K562 (cell line): ENCODE measurements at regions not wholly inside any gene's neighbourhood (a gene's known extent, or its start where the extent isn't known, plus 50 kb on each side); places are given as distances from the start of the nearest gene placed in this dataset.

ENCODE experiments used
- ATAC-seq: fragments of 200-7000 bp; cut with Tn5 transposase; 3 replicates; pipeline ENCODE4 v1.9.1; 2020; ENCODE audit warnings: moderate library complexity
- BruUV-seq: library from RNA; stranded (reverse); fragments of 400-500 nt; replicated peaks from 2 replicates; lab custom pipeline; 2021; lab: Mats Ljungman, UMichigan
- CTCF ChIA-PET: fragments of 300-600 bp; formaldehyde crosslinking; extraction: SDS; loops from one replicate; lab custom pipeline; 2021; ENCODE audit warnings: low intra/inter-chr PET ratio; lab: Yijun Ruan, JAX
- POLR2A ChIA-PET: fragments of 300-600, 350-650 bp; sonication (Branson Sonifier 250); formaldehyde crosslinking; extraction: SDS; loops from one replicate; lab custom pipeline; 2021; ENCODE audit warnings: antibody characterized with exemption, inconsistent platforms; lab: Yijun Ruan, JAX
- DNase-seq, 4 experiments: peaks; one replicate each; pipeline versions ENCODE4 v3.0.0 to v3.0.0-alpha.2; 2011 to 2018; ENCODE audit warnings: low spot score in 3 of 4, mixed read lengths in 3 of 4; ENCODE audit errors: extremely low read depth in 1 of 4
- FAIRE-seq: peaks from 2 replicates; lab custom pipeline; 2011; peaks lifted over from hg19 to GRCh38; lab: Jason Lieb, UNC
- H2AFZ ChIP-seq: 2 replicates; pipeline ENCODE4 v1.6.0; 2011; ENCODE audit warnings: low read depth, low read length, control low read depth, inconsistent platforms
- H3K27ac ChIP-seq: fragments of 200-600 bp; 3 replicates; pipeline ENCODE4 v1.8.0; 2011; ENCODE audit warnings: low read depth, mild to moderate bottlenecking, control low read depth, inconsistent platforms, low read length, moderate library complexity, mixed read lengths; ENCODE audit errors: extremely low read depth
- H3K27me3 ChIP-seq, 2 experiments: fragments of 300-600 bp in 1 of 2; 2 replicates in 1 of 2; 3 replicates in 1 of 2; pipeline versions ENCODE4 v1.6.0 to v1.8.0; 2011; ENCODE audit warnings: inconsistent platforms in 2 of 2, low read length in 2 of 2, mild to moderate bottlenecking in 1 of 2, mixed read lengths in 1 of 2, moderate library complexity in 1 of 2; ENCODE audit not compliant: control insufficient read depth in 2 of 2, insufficient read depth in 2 of 2
- H3K36me3 ChIP-seq: fragments of 300-600 bp; 3 replicates; pipeline ENCODE4 v1.8.0; 2011; ENCODE audit warnings: mild to moderate bottlenecking, low read length, inconsistent platforms; ENCODE audit not compliant: control insufficient read depth, insufficient read depth
- H3K4me1 ChIP-seq, 2 experiments: fragments of 200-600 bp in 1 of 2; replicated peaks in 1 of 2; 2 replicates in 1 of 2; 3 replicates in 1 of 2; pipeline versions ENCODE4 v1.5.1 to v1.8.0; 2011; ENCODE audit warnings: inconsistent platforms in 2 of 2, low read length in 2 of 2, mild to moderate bottlenecking in 1 of 2, mixed read lengths in 1 of 2, moderate library complexity in 1 of 2; ENCODE audit not compliant: control insufficient read depth in 2 of 2, insufficient read depth in 2 of 2
- H3K4me2 ChIP-seq: 2 replicates; pipeline ENCODE4 v1.6.1; 2011; ENCODE audit warnings: low read length, control low read depth, inconsistent platforms, mixed read lengths; ENCODE audit not compliant: insufficient read depth
- H3K4me3 ChIP-seq: fragments of 200-600 bp; sonication (generic), shearing (Covaris generic); 2 replicates; pipeline ENCODE4 v1.5.1; 2016; ENCODE audit warnings: control low read depth, inconsistent platforms
- H3K79me2 ChIP-seq: fragments of 200-600 bp; 3 replicates; pipeline ENCODE4 v1.8.0; 2011; ENCODE audit warnings: low read length, inconsistent platforms; ENCODE audit not compliant: control insufficient read depth, insufficient read depth
- H3K9ac ChIP-seq, 2 experiments: 2 replicates each; pipeline versions ENCODE4 v1.6.0 to v1.6.1; 2011; ENCODE audit warnings: low read depth in 2 of 2, low read length in 2 of 2, control low read depth in 1 of 2, inconsistent platforms in 1 of 2, mild to moderate bottlenecking in 1 of 2, mixed read lengths in 1 of 2; ENCODE audit not compliant: insufficient read depth in 1 of 2
- H3K9me1 ChIP-seq: one replicate; pipeline ENCODE4 v1.6.0; 2011; ENCODE audit warnings: inconsistent platforms, mild to moderate bottlenecking, low read length, moderate library complexity; ENCODE audit not compliant: control insufficient read depth, insufficient read depth
- H3K9me3 ChIP-seq: replicated peaks from 2 replicates; pipeline ENCODE4 v1.5.1; 2011; ENCODE audit warnings: low read depth, low read length, inconsistent platforms; ENCODE audit not compliant: control insufficient read depth, insufficient read depth
- H4K20me1 ChIP-seq: replicated peaks from 2 replicates; pipeline ENCODE4 v1.6.1; 2011; ENCODE audit warnings: low read length, inconsistent platforms, mixed read lengths; ENCODE audit not compliant: control insufficient read depth, insufficient read depth
- DDX20 ChIP-seq: fragments of 450-650 bp; IDR thresholded peaks from 2 replicates; pipeline ENCODE4 v1.6.1; 2016; ENCODE audit warnings: missing genetic modification characterization, low read depth, mild to moderate bottlenecking, missing compliant biosample characterization, moderate library complexity
- EZH2 ChIP-seq: IDR thresholded peaks from 2 replicates; pipeline ENCODE4 v1.6.1; 2012; ENCODE audit warnings: low read depth, mild to moderate bottlenecking, inconsistent platforms, low read length, borderline replicate concordance
- NFXL1 ChIP-seq: fragments of 450-650 bp; formaldehyde crosslinking; IDR thresholded peaks from 2 replicates; pipeline ENCODE4 v1.4.0; 2021; ENCODE audit warnings: mild to moderate bottlenecking
- PHF8 ChIP-seq: fragments of 200-600 bp; sonication (generic); IDR thresholded peaks from 2 replicates; pipeline ENCODE4 v1.6.1; 2012; ENCODE audit warnings: mixed run types, mild to moderate bottlenecking, inconsistent platforms, low read length, moderate library complexity, borderline replicate concordance
- RERE ChIP-seq: sonication (generic); formaldehyde crosslinking; IDR thresholded peaks from 2 replicates; pipeline ENCODE4 v1.8.0; 2023; ENCODE audit warnings: missing genetic modification reagents, mild to moderate bottlenecking, borderline replicate concordance
- TAF15 ChIP-seq: fragments of 200-400 bp; formaldehyde crosslinking; IDR thresholded peaks from 2 replicates; pipeline ENCODE4 v1.6.1; 2017; ENCODE audit warnings: mild to moderate bottlenecking, low read depth, low read length, moderate library complexity
- TRIM25 ChIP-seq: fragments of 450-650 bp; IDR thresholded peaks from 2 replicates; pipeline ENCODE4 v1.7.0; 2016; ENCODE audit warnings: borderline replicate concordance
- ZNF583 ChIP-seq: fragments of 250-450 bp; sonication (Bioruptor Pico); IDR thresholded peaks from 2 replicates; pipeline ENCODE4 v1.4.0; 2020
- ZNF76 ChIP-seq: fragments of 250-450 bp; sonication (Bioruptor Pico); IDR thresholded peaks from 2 replicates; pipeline ENCODE4 v1.4.0; 2020; ENCODE audit warnings: mild to moderate bottlenecking, moderate library complexity, borderline replicate concordance
- ZNF766 ChIP-seq: fragments of 200-800 bp; sonication (Bioruptor generic); conservative IDR thresholded peaks from 2 replicates; pipeline ENCODE4 v1.6.1; 2016; ENCODE audit warnings: missing genetic modification characterization, missing compliant biosample characterization
- WGBS: fragments of 100-300 bp; shearing (Covaris generic); methylation state at CpG from one replicate; pipeline ENCODE4 v1.1.6; 2016; ENCODE audit warnings: low coverage, mixed read lengths; ENCODE audit not compliant: insufficient coverage; ENCODE audit errors: missing lambda C conversion rate; 5-methylcytosine and 5-hydroxymethylcytosine counted together
- in situ Hi-C: fragments of 300-500 bp; cut with MboI; formaldehyde crosslinking; loops from 4 replicates; pipeline ENCODE4 v1.15.0; 2018; ENCODE audit warnings: inconsistent platforms, mixed read lengths
- intact Hi-C: fragments of 100-400 bp; cut with micrococcal nuclease; formaldehyde crosslinking; loops from 2 replicates; pipeline ENCODE4 v1.14.2; 2022

- Histone ChIP-seq H3K4me1 (no peaks in the 10 kb centered on the region), H3K27ac (no peak overlapping the region), H3K9me1 (no peaks in the 10 kb centered on the region), H3K4me3 (no peak overlapping the region), H3K36me3 (no peaks in the 10 kb centered on the region), H2AFZ (no peak overlapping the region), H3K27me3 (no peaks in the 10 kb centered on the region), H3K79me2 (no peaks in the 10 kb centered on the region), H3K9me3 (no peaks in the 10 kb centered on the region), H4K20me1 (no peaks in the 10 kb centered on the region), H3K9ac (no peak overlapping the region), H3K4me2 (no peak overlapping the region)
- TF ChIP-seq TAF15: no peak
- no peak for TF ChIP-seq NFXL1 (CRISPR knock-in tag)
- no peak for TF ChIP-seq DDX20 (tag)
- no peak for TF ChIP-seq ZNF583 (CRISPR knock-in tag)
- no peak for TF ChIP-seq EZH2
- TF ChIP-seq RERE (CRISPR knock-in tag): no peak
- no peak for TF ChIP-seq ZNF766 (CRISPR knock-in tag)
- no peak for TF ChIP-seq ZNF76
- TF ChIP-seq PHF8: no peak
- no peak for TF ChIP-seq TRIM25
- FAIRE-seq (no peak), DNase-seq (no peak), ATAC-seq (no peak)
- ChIA-PET POLR2A (no interaction called here), CTCF (no interaction called here)
- intact Hi-C loops: no loop called here
- in situ Hi-C loops: no loop called here
- no TSS peak for BruUV-seq
- 0% methylated on average over 3 of the region's 3 CpGs for WGBS
These were observed 500.6 kb upstream of the CHORDC1 start for GRCh38 chr11:90723475-90723874.
